ENCODE measurements at regions not wholly inside any gene's neighbourhood (a gene's known extent, or its start where the extent isn't known, plus 50 kb on each side); places are given as distances from the start of the nearest gene placed in this dataset.

DNA sequence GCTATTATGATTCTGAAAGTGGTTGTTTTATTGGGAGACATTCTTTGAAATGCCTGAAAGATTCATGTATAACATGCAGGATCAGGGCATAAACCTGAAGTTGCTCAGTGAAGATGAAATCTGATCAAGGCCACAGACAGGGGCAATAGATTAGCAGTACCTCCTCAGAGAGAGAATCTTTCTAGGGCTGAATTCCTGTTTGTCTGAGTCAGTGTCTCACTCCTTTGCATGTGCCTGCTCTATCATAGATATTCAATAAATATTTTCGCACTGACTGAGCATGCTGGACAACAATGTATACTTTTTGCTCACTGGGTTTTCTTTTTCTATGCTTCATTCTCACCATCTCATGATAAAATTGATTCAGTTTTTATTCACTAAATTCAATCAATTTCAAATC lies 49.8 kb upstream of the PFN2 start:
- TF ChIP-seq, protein P1, sequence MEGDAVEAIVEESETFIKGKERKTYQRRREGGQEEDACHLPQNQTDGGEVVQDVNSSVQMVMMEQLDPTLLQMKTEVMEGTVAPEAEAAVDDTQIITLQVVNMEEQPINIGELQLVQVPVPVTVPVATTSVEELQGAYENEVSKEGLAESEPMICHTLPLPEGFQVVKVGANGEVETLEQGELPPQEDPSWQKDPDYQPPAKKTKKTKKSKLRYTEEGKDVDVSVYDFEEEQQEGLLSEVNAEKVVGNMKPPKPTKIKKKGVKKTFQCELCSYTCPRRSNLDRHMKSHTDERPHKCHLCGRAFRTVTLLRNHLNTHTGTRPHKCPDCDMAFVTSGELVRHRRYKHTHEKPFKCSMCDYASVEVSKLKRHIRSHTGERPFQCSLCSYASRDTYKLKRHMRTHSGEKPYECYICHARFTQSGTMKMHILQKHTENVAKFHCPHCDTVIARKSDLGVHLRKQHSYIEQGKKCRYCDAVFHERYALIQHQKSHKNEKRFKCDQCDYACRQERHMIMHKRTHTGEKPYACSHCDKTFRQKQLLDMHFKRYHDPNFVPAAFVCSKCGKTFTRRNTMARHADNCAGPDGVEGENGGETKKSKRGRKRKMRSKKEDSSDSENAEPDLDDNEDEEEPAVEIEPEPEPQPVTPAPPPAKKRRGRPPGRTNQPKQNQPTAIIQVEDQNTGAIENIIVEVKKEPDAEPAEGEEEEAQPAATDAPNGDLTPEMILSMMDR (conservative IDR thresholded peaks at IDR 0.05; ENCODE audit: low read depth, low read length) = no peak
- Histone ChIP-seq H3K4me2 (no peak overlapping the region), H2AFZ (ENCODE audit: low read depth) (no peak overlapping the region), H3K27ac (no peak overlapping the region), H3K36me3 (ENCODE audit: insufficient read depth) (no peaks in the 10 kb centered on the region), H3K9ac (no peak overlapping the region), H3K79me2 (ENCODE audit: insufficient read depth, low read depth) (no peaks in the 10 kb centered on the region), H3K4me3 (IDR thresholded peaks at IDR 0.05; ENCODE audit: insufficient read depth, low read depth, low read length) (no peak overlapping the region), H4K20me1 (ENCODE audit: insufficient read depth) (no peaks in the 10 kb centered on the region), H3K27me3 (ENCODE audit: insufficient read depth, low read depth) (no peaks in the 10 kb centered on the region), H3K4me1 (ENCODE audit: low read depth, poor library complexity, severe bottlenecking) (no peaks in the 10 kb centered on the region)

All from KMS-11 (cell line).